Upper lobe of right lung (tissue), 1 donor: ENCODE measurements at regions not wholly inside any gene's neighbourhood (a gene's known extent, or its start where the extent isn't known, plus 50 kb on each side); places are given as distances from the start of the nearest gene placed in this dataset.

Source experiments
- ATAC-seq: fragments of 200-7000 bp; cut with Tn5 transposase; one replicate; pipeline ENCODE4 v1.9.1; 2020; ENCODE audit warnings: mild to moderate bottlenecking, moderate library complexity
- DNase-seq: peaks from one replicate; pipeline ENCODE4 v3.0.0-alpha.2; 2020
- H3K27ac ChIP-seq: fragments of 200-600 bp; one replicate; pipeline ENCODE4 v1.8.0; 2022
- H3K27me3 ChIP-seq: fragments of 200-600 bp; one replicate; pipeline ENCODE4 v1.8.0; 2022; ENCODE audit warnings: mild to moderate bottlenecking
- H3K36me3 ChIP-seq: fragments of 200-600 bp; one replicate; pipeline ENCODE4 v1.8.0; 2022
- H3K4me1 ChIP-seq: fragments of 200-600 bp; one replicate; pipeline ENCODE4 v1.8.0; 2022
- H3K4me3 ChIP-seq: fragments of 200-600 bp; one replicate; pipeline ENCODE4 v1.8.0; 2022; ENCODE audit warnings: mild to moderate bottlenecking
- H3K9me3 ChIP-seq: fragments of 200-600 bp; one replicate; pipeline ENCODE4 v1.8.0; 2022
- CTCF ChIP-seq: fragments of 200-600 bp; IDR thresholded peaks from one replicate; pipeline ENCODE4 v1.8.0; 2022; ENCODE audit warnings: antibody characterized with exemption
- intact Hi-C: fragments of 100-400 bp; cut with DNase I; formaldehyde crosslinking; loops from one replicate; pipeline ENCODE4 v1.11.0; 2022
- donor health status: DM: no; HTN: yes; CAD: no; lungs with severe emphysema.

GRCh38 chr14:22065347-22065746, 391.7 kb upstream of the OR4E1 start:
- H3K27ac ChIP-seq = no peak overlapping the region
- H3K27me3 ChIP-seq = no peaks in the 10 kb centered on the region
- no peaks in the 10 kb centered on the region for H3K9me3 ChIP-seq
- H3K36me3 ChIP-seq = no peaks in the 10 kb centered on the region
- H3K4me3 ChIP-seq = no peak overlapping the region
- H3K4me1 ChIP-seq = no peaks in the 10 kb centered on the region
- intact Hi-C loops = no loop called here
- DNase-seq = no peak
- TF ChIP-seq CTCF = no peak
- ATAC-seq = no peak

- Histone ChIP-seq H3K4me3 (no peak overlapping the region), H3K36me3 (no peaks in the 10 kb centered on the region), H3K4me1 (no peaks in the 10 kb centered on the region), H3K9me3 (no peaks in the 10 kb centered on the region), H3K27ac (no peak overlapping the region), H3K27me3 (no peaks in the 10 kb centered on the region)
- TF ChIP-seq CTCF = no peak
- intact Hi-C loops = no loop called here
- ATAC-seq (no peak), DNase-seq (no peak)
Observed at GRCh38 chr14:22059201-22059600, 385.6 kb upstream of the OR4E1 start.

GRCh38 chr14:22052795-22053194, 379.2 kb upstream of the OR4E1 start:
- DNase-seq = no peak
- no peaks in the 10 kb centered on the region for H3K36me3 ChIP-seq
- no peak overlapping the region for H3K4me3 ChIP-seq
- no peaks in the 10 kb centered on the region for H3K4me1 ChIP-seq
- H3K9me3 ChIP-seq = no peaks in the 10 kb centered on the region
- intact Hi-C loops = no loop called here
- no peaks in the 10 kb centered on the region for H3K27me3 ChIP-seq
- H3K27ac ChIP-seq = no peak overlapping the region
- ATAC-seq = peak; percentile 55
- TF ChIP-seq CTCF = no peak

- H3K4me3 ChIP-seq = no peak overlapping the region
- H3K36me3 ChIP-seq = no peaks in the 10 kb centered on the region
- intact Hi-C loops = no loop called here
- ATAC-seq (peak; percentile 58), DNase-seq (no peak)
- H3K9me3 ChIP-seq = no peaks in the 10 kb centered on the region
- H3K27me3 ChIP-seq = no peaks in the 10 kb centered on the region
- no peaks in the 10 kb centered on the region for H3K4me1 ChIP-seq
- H3K27ac ChIP-seq = no peak overlapping the region
- peak; percentile 34 for TF ChIP-seq CTCF
Observed at GRCh38 chr14:22047115-22047514, 373.5 kb upstream of the OR4E1 start.

GRCh38 chr14:22046063-22046462, 372.4 kb upstream of the OR4E1 start:
- ATAC-seq = peak; percentile 21
- intact Hi-C loops = no loop called here

More at GRCh38 chr14:22046063-22046462, 372.4 kb upstream of the OR4E1 start:
- Histone ChIP-seq H3K36me3 (no peaks in the 10 kb centered on the region), H3K4me3 (no peak overlapping the region), H3K9me3 (no peaks in the 10 kb centered on the region), H3K27me3 (no peaks in the 10 kb centered on the region), H3K4me1 (no peaks in the 10 kb centered on the region), H3K27ac (no peak overlapping the region)
- no peak for DNase-seq
- no peak for TF ChIP-seq CTCF
